Loucy (cell line): ENCODE measurements at regions not wholly inside any gene's neighbourhood (a gene's known extent, or its start where the extent isn't known, plus 50 kb on each side); places are given as distances from the start of the nearest gene placed in this dataset.
"Not testable (repeated sequence)": the region's sequence is repeated elsewhere in the genome, so short reads cannot be mapped to it uniquely, and the experiment has no call there.

Experiments used
- CTCF ChIP-seq: fragments of 200-600 bp; sonication (generic); conservative IDR thresholded peaks from 2 replicates; pipeline ENCODE4 v1.5.1; 2014; ENCODE audit warnings: mild to moderate bottlenecking, antibody characterized with exemption, low read length
- EZH2phosphoT487 ChIP-seq: fragments of 200-600 bp; IDR thresholded peaks from 2 replicates; pipeline ENCODE4 v1.6.1; 2018; ENCODE audit warnings: antibody characterized with exemption, mild to moderate bottlenecking, moderate library complexity, borderline replicate concordance

DNA sequence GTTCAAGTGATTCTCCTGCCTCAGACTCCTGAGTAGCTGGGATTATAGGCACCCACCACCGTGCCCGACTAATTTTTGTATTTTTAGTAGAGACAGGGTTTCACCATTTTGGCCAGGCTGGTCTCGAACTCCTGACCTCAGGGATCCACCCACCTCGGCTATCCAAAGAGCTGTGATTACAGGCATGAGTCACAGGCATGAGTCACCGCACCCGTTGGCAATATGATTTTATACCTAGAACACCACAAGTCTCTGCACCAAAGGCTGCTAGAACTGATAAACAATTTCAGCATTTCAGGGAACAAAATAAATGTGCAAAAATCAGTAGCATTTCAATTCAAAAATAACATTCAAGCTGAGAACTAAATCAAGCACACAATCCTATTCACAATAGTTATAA lies 1177.6 kb downstream of the STIM2 start:
- not testable (repeated sequence) for TF ChIP-seq CTCF, EZH2phosphoT487
